Right lobe of liver (tissue), 6 donors: ENCODE measurements at regions not wholly inside any gene's neighbourhood (a gene's known extent, or its start where the extent isn't known, plus 50 kb on each side); places are given as distances from the start of the nearest gene placed in this dataset.

Source experiments
- ATAC-seq, 4 donors: fragments of 200-7000 bp; cut with Tn5 transposase; one replicate each; pipeline ENCODE4 v1.9.1; 2020; ENCODE audit warnings: mild to moderate bottlenecking in 4 of 4, moderate library complexity in 4 of 4
- DNase-seq, 3 donors: peaks; one replicate each; pipeline ENCODE4 v3.0.0-alpha.2; 2020
- H3K27ac ChIP-seq, 3 donors: fragments of 200-600 bp; one replicate each; pipeline ENCODE4 v1.8.0; 2022
- H3K27me3 ChIP-seq, 2 donors: fragments of 200-600 bp; one replicate each; pipeline ENCODE4 v1.8.0; 2022
- H3K36me3 ChIP-seq, 4 donors: fragments of 200-600 bp; sonication (generic) in 1 of 4; one replicate each; pipeline versions ENCODE4 v1.5.1 to v1.8.0; 2017 to 2022; ENCODE audit warnings: control low read depth in 1 of 4
- H3K4me1 ChIP-seq, 4 donors: fragments of 200-600 bp; sonication (generic) in 1 of 4; one replicate each; pipeline versions ENCODE4 v1.5.1 to v1.8.0; 2017 to 2022; ENCODE audit warnings: control low read depth in 1 of 4
- H3K4me3 ChIP-seq, 3 donors: fragments of 200-600 bp; one replicate each; pipeline ENCODE4 v1.8.0; 2022
- H3K9me3 ChIP-seq, 4 donors: fragments of 200-600 bp; sonication (generic) in 1 of 4; one replicate each; pipeline versions ENCODE4 v1.5.1 to v1.8.0; 2017 to 2022; ENCODE audit warnings: control low read depth in 1 of 4
- CTCF ChIP-seq, 4 donors: fragments of 200-600 bp in 3 of 4; fragments of 450-650 bp in 1 of 4; IDR thresholded peaks; one replicate each; pipeline versions ENCODE4 v1.5.1 to v1.8.0; 2016 to 2022; ENCODE audit warnings: antibody characterized with exemption in 4 of 4, mild to moderate bottlenecking in 2 of 4
- POLR2A ChIP-seq: fragments of 450-650 bp; IDR thresholded peaks from one replicate; pipeline ENCODE4 v1.6.1; 2017; ENCODE audit warnings: antibody characterized with exemption, mild to moderate bottlenecking
- WGBS: methylation state at CpG from one replicate; pipeline ENCODE4 v1.1.6; 2018; ENCODE audit warnings: low coverage, low lambda C conversion rate; ENCODE audit not compliant: insufficient coverage; ENCODE audit errors: missing lambda C conversion rate; 5-methylcytosine and 5-hydroxymethylcytosine counted together
- intact Hi-C, 2 donors: fragments of 100-400 bp; cut with DNase I; formaldehyde crosslinking; loops; one replicate each; pipeline versions ENCODE4 v1.11.2 to v1.14.1; 2022
- donor health status: DM: no; HTN: yes; CAD: no.
- donor health status: DM: no; HTN: no; CAD: no.
- donor health status: DM: no; HTN: no; CAD: no.
- donor health status: DM: no; HTN: yes; CAD: no.
- donor health status: DM: no; HTN: yes; CAD: no.

DNA sequence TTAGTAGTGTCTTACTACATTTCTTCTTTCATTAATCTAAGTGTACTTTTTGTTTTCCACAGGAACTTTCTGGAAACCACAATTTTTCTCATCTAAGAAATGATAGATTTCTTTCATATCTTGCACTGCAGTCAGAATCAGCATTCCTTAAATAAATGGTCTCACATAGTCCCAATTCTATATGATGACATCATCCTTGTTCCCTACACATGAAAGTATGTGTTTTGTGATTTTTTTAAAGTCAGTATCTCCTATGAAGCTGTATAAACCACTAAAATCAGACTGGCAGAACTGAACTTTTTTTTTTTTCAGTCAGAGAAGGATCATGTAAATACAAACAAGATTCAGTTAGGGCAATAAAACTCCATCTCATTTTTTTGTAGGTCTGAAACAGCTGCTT is 742.6 kb upstream of the CXADR start:
- Histone ChIP-seq H3K9me3 (no peaks in the 10 kb centered on the region), H3K27ac (no peak overlapping the region), H3K4me1 (no peaks in the 10 kb centered on the region), H3K36me3 (no peaks in the 10 kb centered on the region), H3K4me3 (no peak overlapping the region), H3K27me3 (no peaks in the 10 kb centered on the region)
- ATAC-seq (no peak), DNase-seq (no peak)
- TF ChIP-seq POLR2A (no peak), CTCF (IDR thresholded peaks at IDR 0.05) (no peak)
- intact Hi-C loops: no loop called here

DNA sequence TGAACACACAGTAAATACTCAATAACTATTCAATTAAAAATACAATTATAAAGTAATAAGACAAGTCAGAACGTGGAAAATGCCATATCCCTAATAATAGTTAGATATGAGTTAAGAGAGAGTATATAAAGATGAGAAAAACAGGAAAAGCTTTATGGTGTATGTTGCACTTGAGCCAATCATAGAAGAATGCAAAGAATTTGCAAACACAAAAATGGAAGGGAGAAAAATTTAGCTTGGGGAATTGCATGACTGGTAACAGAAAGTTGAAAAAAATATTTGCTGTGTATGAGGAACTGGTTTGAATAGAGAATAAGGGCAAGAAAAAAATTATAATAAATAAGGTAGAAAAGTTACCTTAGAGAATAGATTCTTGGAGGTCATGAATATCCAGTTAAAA is 739.6 kb upstream of the CXADR start:
- 21% methylated on average over 1 of the region's 1 CpG for WGBS
- no peaks in the 10 kb centered on the region for H3K4me1 ChIP-seq
- H3K9me3 ChIP-seq: no peaks in the 10 kb centered on the region
- TF ChIP-seq POLR2A (no peak), CTCF (IDR thresholded peaks at IDR 0.05) (no peak)
- H3K4me3 ChIP-seq: no peak overlapping the region
- H3K36me3 ChIP-seq: no peaks in the 10 kb centered on the region
- DNase-seq: no peak
- no peak for ATAC-seq
- H3K27ac ChIP-seq: no peak overlapping the region
- no peaks in the 10 kb centered on the region for H3K27me3 ChIP-seq
- intact Hi-C loops: no loop called here

- Histone ChIP-seq H3K27ac (no peak overlapping the region), H3K4me3 (no peak overlapping the region), H3K27me3 (no peaks in the 10 kb centered on the region), H3K36me3 (no peaks in the 10 kb centered on the region), H3K4me1 (no peaks in the 10 kb centered on the region), H3K9me3 (no peaks in the 10 kb centered on the region)
- ATAC-seq (no peak), DNase-seq (peak in 1 of 3 donors; percentile 43)
- TF ChIP-seq POLR2A: no peak
- TF ChIP-seq CTCF (IDR thresholded peaks at IDR 0.05): no peak
- 63% methylated on average over 5 of the region's 5 CpGs for WGBS
- intact Hi-C loops: no loop called here
Measured at GRCh38 chr21:16775076-16775475, 737.8 kb upstream of the CXADR start.

GRCh38 chr21:16777041-16777720 is 735.7 kb upstream of the CXADR start:
- DNase-seq: no peak
- Histone ChIP-seq H3K4me3 (no peak overlapping the region), H3K27me3 (no peaks in the 10 kb centered on the region), H3K36me3 (no peaks in the 10 kb centered on the region), H3K9me3 (no peaks in the 10 kb centered on the region), H3K4me1 (no peaks in the 10 kb centered on the region), H3K27ac (no peak overlapping the region)
- TF ChIP-seq CTCF (IDR thresholded peaks at IDR 0.05): no peak
- no peak for TF ChIP-seq POLR2A
- ATAC-seq: no peak
- intact Hi-C loops: no loop called here
- WGBS: 47% methylated on average over 6 of the region's 6 CpGs

DNA sequence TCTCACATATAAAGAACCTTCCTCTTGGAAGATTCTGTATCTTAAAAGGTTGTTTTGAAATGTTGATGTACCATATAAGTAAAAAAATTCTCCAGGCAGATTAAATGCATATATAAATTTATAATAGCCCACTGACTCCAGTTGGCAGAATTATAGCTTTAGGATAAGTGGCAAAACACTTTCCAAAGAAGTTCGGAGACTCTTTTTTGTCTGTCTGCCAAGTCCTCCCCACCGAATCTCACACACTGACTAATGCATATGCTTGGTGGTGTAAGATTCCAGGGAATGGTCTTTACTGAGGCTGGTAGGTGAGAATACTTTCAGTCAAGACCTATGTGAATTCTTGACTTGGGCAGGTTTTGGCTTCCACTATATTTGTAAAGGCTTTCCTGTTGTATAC is 724.3 kb upstream of the CXADR start:
- Histone ChIP-seq H3K27ac (no peak overlapping the region), H3K36me3 (no peaks in the 10 kb centered on the region), H3K27me3 (no peaks in the 10 kb centered on the region), H3K4me1 (no peaks in the 10 kb centered on the region), H3K9me3 (no peaks in the 10 kb centered on the region), H3K4me3 (no peak overlapping the region)
- no peak for DNase-seq
- 25% methylated on average over 2 of the region's 2 CpGs for WGBS
- no peak for ATAC-seq
- TF ChIP-seq CTCF (IDR thresholded peaks at IDR 0.05) (no peak), POLR2A (no peak)
- intact Hi-C loops: no loop called here
